ENCODE measurements at regions not wholly inside any gene's neighbourhood (a gene's known extent, or its start where the extent isn't known, plus 50 kb on each side); places are given as distances from the start of the nearest gene placed in this dataset.

GRCh38 chr20:52275181-52275691 is 83.7 kb upstream of the ZFP64 start:
- TF ChIP-seq CTCF (IDR thresholded peaks at IDR 0.05): no peak
- TF ChIP-seq POLR2AphosphoS5 (IDR thresholded peaks at IDR 0.05): no peak
